A549 (cell line): ENCODE measurements at regions not wholly inside any gene's neighbourhood (a gene's known extent, or its start where the extent isn't known, plus 50 kb on each side); places are given as distances from the start of the nearest gene placed in this dataset.

Experiments
- ATAC-seq, 2 experiments: fragments of 200-7000 bp in 1 of 2; fragments of >200 bp in 1 of 2; cut with Nextera tagmentation in 1 of 2; cut with Tn5 transposase in 1 of 2; 3 replicates each; pipeline versions ENCODE4 v1.8.0 to v1.9.1; 2018 to 2020; ENCODE audit warnings: mild to moderate bottlenecking in 1 of 2, moderate library complexity in 1 of 2
- CTCF ChIA-PET: fragments of 300-600 bp; sonication (Branson Sonifier 250); formaldehyde crosslinking; extraction: SDS; loops from one replicate; lab custom pipeline; 2021; ENCODE audit warnings: antibody characterized with exemption, inconsistent platforms; lab: Yijun Ruan, JAX
- POLR2A ChIA-PET: fragments of 350-600 bp; formaldehyde crosslinking; extraction: SDS; loops from one replicate; lab custom pipeline; 2021; ENCODE audit warnings: antibody characterized with exemption, inconsistent platforms; lab: Yijun Ruan, JAX
- DNase-seq, 2 experiments: peaks; one replicate each; pipeline versions ENCODE4 v3.0.0 to v3.0.0-alpha.2; 2011 to 2016; ENCODE audit warnings: low read depth in 1 of 2, low spot score in 1 of 2
- FAIRE-seq: peaks from 2 replicates; lab custom pipeline; 2011; peaks lifted over from hg19 to GRCh38; lab: Jason Lieb, UNC
- H3K27ac ChIP-seq, 2 experiments: fragments of >200 bp; sonication (Bioruptor Twin); formaldehyde crosslinking; 3 replicates each; pipeline ENCODE4 v1.5.1; 2016 to 2017
- H3K4me1 ChIP-seq: fragments of >200 bp; sonication (Bioruptor Twin); formaldehyde crosslinking; 3 replicates; pipeline ENCODE4 v1.6.1; 2016
- H3K4me2 ChIP-seq: fragments of >200 bp; sonication (Bioruptor Twin); formaldehyde crosslinking; 3 replicates; pipeline ENCODE4 v1.6.1; 2016
- H3K4me3 ChIP-seq: fragments of >200 bp; sonication (Bioruptor Twin); formaldehyde crosslinking; 3 replicates; pipeline ENCODE4 v1.5.1; 2016
- H3K9me3 ChIP-seq: fragments of >200 bp; sonication (Bioruptor Twin); formaldehyde crosslinking; 3 replicates; pipeline ENCODE4 v1.6.1; 2016
- BHLHE40 ChIP-seq: IDR thresholded peaks from 2 replicates; pipeline ENCODE4 v1.6.1; 2012; ENCODE audit warnings: low read depth, low read length, inconsistent platforms
- CBX2 ChIP-seq: fragments of 200-600 bp; sonication (generic); IDR thresholded peaks from 2 replicates; pipeline ENCODE4 v1.6.1; 2016; ENCODE audit warnings: low read depth, mild to moderate bottlenecking, borderline replicate concordance
- CBX8 ChIP-seq: fragments of 200-600 bp; sonication (generic); IDR thresholded peaks from 2 replicates; pipeline ENCODE4 v1.6.1; 2016
- CEBPB ChIP-seq, 2 experiments: fragments of >200 bp in 1 of 2; sonication (Bioruptor Twin) in 1 of 2; formaldehyde crosslinking in 1 of 2; IDR thresholded peaks; 2 replicates each; pipeline ENCODE4 v1.6.1; 2012 to 2016
- EHF ChIP-seq: fragments of 250-450 bp; sonication (Bioruptor Pico); IDR thresholded peaks from 2 replicates; pipeline ENCODE4 v1.5.0; 2020; ENCODE audit warnings: mild to moderate bottlenecking
- EHMT2 ChIP-seq: fragments of 200-600 bp; sonication (generic); IDR thresholded peaks from 2 replicates; pipeline ENCODE4 v1.6.1; 2016; ENCODE audit warnings: antibody characterized with exemption, low read depth, mild to moderate bottlenecking, moderate library complexity
- ESRRA ChIP-seq: fragments of 150-350 bp; IDR thresholded peaks from 2 replicates; pipeline ENCODE4 v1.6.1; 2014; ENCODE audit warnings: mild to moderate bottlenecking, low read length, borderline replicate concordance
- FOSB ChIP-seq: fragments of 250-450 bp; sonication (Bioruptor Pico); IDR thresholded peaks from 2 replicates; pipeline ENCODE4 v1.5.0; 2020; ENCODE audit warnings: mild to moderate bottlenecking, moderate library complexity
- FOSL2 ChIP-seq, 2 experiments: fragments of 450-650 bp in 1 of 2; fragments of >200 bp in 1 of 2; sonication (Bioruptor Twin) in 1 of 2; formaldehyde crosslinking; IDR thresholded peaks; 2 replicates each; pipeline versions ENCODE4 v1.5.0 to v1.6.1; 2016 to 2020; ENCODE audit warnings: mild to moderate bottlenecking in 1 of 2, moderate library complexity in 1 of 2
- HEYL ChIP-seq: fragments of 250-450 bp; sonication (Bioruptor Pico); IDR thresholded peaks from 2 replicates; pipeline ENCODE4 v1.8.0; 2021; ENCODE audit warnings: mild to moderate bottlenecking, moderate library complexity
- HOXB13 ChIP-seq: fragments of 250-450 bp; sonication (Bioruptor Pico); IDR thresholded peaks from 2 replicates; pipeline ENCODE4 v1.5.0; 2020; ENCODE audit warnings: low read depth, mild to moderate bottlenecking, moderate library complexity
- KDM1A ChIP-seq: fragments of 200-600 bp; sonication (generic); IDR thresholded peaks from 2 replicates; pipeline ENCODE4 v1.6.1; 2016; ENCODE audit warnings: low read depth, mild to moderate bottlenecking
- KDM5A ChIP-seq: fragments of 200-600 bp; sonication (generic); IDR thresholded peaks from 2 replicates; pipeline ENCODE4 v1.6.1; 2016; ENCODE audit warnings: antibody characterized with exemption, mild to moderate bottlenecking
- MAFK ChIP-seq: fragments of 450-650 bp; IDR thresholded peaks from 2 replicates; pipeline ENCODE4 v1.6.1; 2014; ENCODE audit not compliant: partially characterized antibody
- POLR2A ChIP-seq: IDR thresholded peaks from 2 replicates; pipeline ENCODE4 v1.6.1; 2012; ENCODE audit warnings: mild to moderate bottlenecking, low read length
- POLR2AphosphoS2 ChIP-seq: conservative IDR thresholded peaks from 2 replicates; pipeline ENCODE4 v1.6.1; 2012; ENCODE audit warnings: low read length, improper control_type of control experiment, inconsistent platforms
- RAD21 ChIP-seq, 2 experiments: fragments of >200 bp in 1 of 2; sonication (Bioruptor Twin) in 1 of 2; formaldehyde crosslinking in 1 of 2; IDR thresholded peaks in 1 of 2; conservative IDR thresholded peaks in 1 of 2; 2 replicates in 1 of 2; 3 replicates in 1 of 2; pipeline ENCODE4 v1.6.1; 2012 to 2018; ENCODE audit warnings: inconsistent platforms in 1 of 2
- RCOR1 ChIP-seq: fragments of 150-350 bp; IDR thresholded peaks from 2 replicates; pipeline ENCODE4 v1.6.1; 2014; ENCODE audit warnings: antibody characterized with exemption, low read length, low read depth
- RFX5 ChIP-seq: fragments of 450-650 bp; IDR thresholded peaks from 2 replicates; pipeline ENCODE4 v1.7.1; 2014; ENCODE audit warnings: antibody characterized with exemption, mild to moderate bottlenecking, moderate library complexity
- RNF2 ChIP-seq: fragments of 200-600 bp; sonication (generic); IDR thresholded peaks from 2 replicates; pipeline ENCODE4 v1.6.1; 2016; ENCODE audit warnings: low read depth, mild to moderate bottlenecking, antibody characterized with exemption, moderate library complexity, borderline replicate concordance
- SREBF2 ChIP-seq: fragments of 450-650 bp; IDR thresholded peaks from 2 replicates; pipeline ENCODE4 v1.6.1; 2014; ENCODE audit warnings: mild to moderate bottlenecking, moderate library complexity
- TFCP2L1 ChIP-seq: fragments of 250-450 bp; sonication (Bioruptor Pico); IDR thresholded peaks from 2 replicates; pipeline ENCODE4 v1.5.0; 2021; ENCODE audit warnings: mild to moderate bottlenecking
- ZNF302 ChIP-seq: fragments of 250-450 bp; sonication (Bioruptor Pico); IDR thresholded peaks from 2 replicates; pipeline ENCODE4 v1.9.0; 2021; ENCODE audit warnings: inconsistent platforms, mild to moderate bottlenecking, moderate library complexity
- ZSCAN20 ChIP-seq: fragments of 250-450 bp; sonication (Bioruptor Pico); IDR thresholded peaks from 2 replicates; pipeline ENCODE4 v1.8.0; 2022; ENCODE audit warnings: mild to moderate bottlenecking, moderate library complexity
- WGBS: methylation state at CpG from one replicate; pipeline ENCODE4 v1.1.6; 2017; ENCODE audit errors: missing lambda C conversion rate; 5-methylcytosine and 5-hydroxymethylcytosine counted together
- TF ChIP-seq, protein P1 (sequence below): fragments of 250-450 bp; sonication (Bioruptor Pico); IDR thresholded peaks from 2 replicates; pipeline ENCODE4 v1.5.0; 2020; ENCODE audit warnings: low read depth, mild to moderate bottlenecking, moderate library complexity
- TF ChIP-seq, protein P2 (sequence below): IDR thresholded peaks from 2 replicates; pipeline ENCODE4 v1.6.1; 2012; ENCODE audit warnings: low read depth, borderline replicate concordance
- TF ChIP-seq, protein P3 (sequence below): fragments of >200 bp; sonication (Bioruptor Twin); formaldehyde crosslinking; IDR thresholded peaks from 2 replicates; pipeline ENCODE4 v1.6.1; 2016
- TF ChIP-seq, protein P4 (sequence below): IDR thresholded peaks from 2 replicates; pipeline ENCODE4 v1.6.1; 2012
- TF ChIP-seq, protein P5 (sequence below): fragments of >200 bp; sonication (Bioruptor Twin); formaldehyde crosslinking; IDR thresholded peaks from 3 replicates; pipeline ENCODE4 v1.5.1; 2016
- TF ChIP-seq, protein P6 (sequence below): fragments of >200 bp; sonication (Bioruptor Twin); formaldehyde crosslinking; IDR thresholded peaks from 3 replicates; pipeline ENCODE4 v1.6.1; 2016

DNA sequence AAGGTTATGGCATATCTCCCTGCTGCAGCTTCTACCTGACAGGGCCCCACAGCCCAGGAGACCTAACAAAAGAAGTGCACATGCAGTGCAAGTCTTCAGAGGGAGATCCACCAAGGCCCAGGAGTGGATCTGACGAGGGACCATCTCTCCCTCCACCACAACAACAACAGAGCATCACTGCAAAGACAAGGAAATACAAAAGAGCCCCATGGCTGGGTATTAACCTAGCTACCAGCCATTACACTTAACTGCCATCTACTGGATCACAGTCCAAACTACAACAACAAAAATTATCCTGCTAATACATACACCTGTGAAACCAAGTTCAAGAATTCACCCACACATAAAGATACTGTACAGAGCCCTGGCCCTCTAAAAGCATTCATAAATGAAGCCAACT lies 280.2 kb upstream of the SLC7A11 start:
- 50% methylated on average over 1 of the region's 1 CpG for whole genome bisulfite sequencing
- Histone ChIP-seq H3K4me1 (no peaks in the 10 kb centered on the region), H3K4me3 (no peak overlapping the region), H3K4me2 (no peak overlapping the region), H3K27ac (no peak overlapping the region), H3K9me3 (no peaks in the 10 kb centered on the region)
- ChIA-PET CTCF (no interaction called here), POLR2A (no interaction called here)
- DNase-seq (peak in 1 of 2 experiments; percentile 10), FAIRE-seq (no peak), ATAC-seq (peak in 1 of 2 experiments; percentile 53; a peak in 2 of 6 replicates)
- TF ChIP-seq FOSB (CRISPR knock-in tag) (no peak), RAD21 (conservative IDR thresholded peaks at IDR 0.05 in 1 of 2, IDR thresholded peaks at IDR 0.05 in 1 of 2) (peak; percentile 28 to 50; a peak in 2 of 5 replicates)

DNA sequence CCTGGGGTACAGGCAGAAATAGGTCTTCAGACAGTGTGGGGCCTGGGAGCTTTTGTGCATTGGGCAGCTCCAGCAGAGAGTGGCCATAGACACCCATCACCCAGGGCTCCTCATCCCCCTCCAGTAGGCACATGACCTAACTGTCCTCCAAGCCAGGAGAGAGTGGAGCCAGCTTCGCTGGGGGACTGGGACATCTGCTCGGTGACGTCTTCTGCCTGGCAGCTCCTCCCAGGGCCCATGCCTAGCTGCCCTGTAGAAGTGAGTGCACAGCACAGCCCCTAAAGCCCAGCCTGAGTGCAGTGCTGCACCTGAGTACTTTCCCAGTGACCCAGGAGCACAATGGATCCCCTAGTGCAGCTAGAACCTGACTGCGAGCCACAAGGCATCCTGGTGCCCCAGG lies 279.7 kb upstream of the SLC7A11 start:
- no CpG with 5 or more reads among the region's 4 CpGs for WGBS
- Histone ChIP-seq H3K4me1 (no peaks in the 10 kb centered on the region), H3K4me3 (no peak overlapping the region), H3K27ac (no peak overlapping the region), H3K9me3 (no peaks in the 10 kb centered on the region), H3K4me2 (no peak overlapping the region)
- no peak for FAIRE-seq
- CTCF ChIA-PET, result no interaction called here
- no peak for ATAC-seq
- DNase-seq, result no peak
- no peak for TF ChIP-seq SREBF2
- TF ChIP-seq ESRRA, result no peak
- no peak for TF ChIP-seq FOSB (CRISPR knock-in tag)
- no peak for TF ChIP-seq KDM1A
- TF ChIP-seq HEYL, result no peak
- no peak for TF ChIP-seq RFX5
- no peak for TF ChIP-seq BHLHE40
- no peak for TF ChIP-seq FOSL2 (IDR thresholded peaks at IDR 0.05)
- no peak for TF ChIP-seq FOSL2 (CRISPR knock-in tag; IDR thresholded peaks at IDR 0.05)
- no peak for TF ChIP-seq KDM5A
- TF ChIP-seq MAFK, result no peak
- no peak for TF ChIP-seq TFCP2L1
- TF ChIP-seq CBX2, result no peak
- TF ChIP-seq HOXB13 (CRISPR knock-in tag), result no peak
- TF ChIP-seq, protein P1, sequence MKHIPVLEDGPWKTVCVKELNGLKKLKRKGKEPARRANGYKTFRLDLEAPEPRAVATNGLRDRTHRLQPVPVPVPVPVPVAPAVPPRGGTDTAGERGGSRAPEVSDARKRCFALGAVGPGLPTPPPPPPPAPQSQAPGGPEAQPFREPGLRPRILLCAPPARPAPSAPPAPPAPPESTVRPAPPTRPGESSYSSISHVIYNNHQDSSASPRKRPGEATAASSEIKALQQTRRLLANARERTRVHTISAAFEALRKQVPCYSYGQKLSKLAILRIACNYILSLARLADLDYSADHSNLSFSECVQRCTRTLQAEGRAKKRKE (CRISPR knock-in tag), result no peak
- TF ChIP-seq EHF (CRISPR knock-in tag), result no peak
- TF ChIP-seq, protein P2, sequence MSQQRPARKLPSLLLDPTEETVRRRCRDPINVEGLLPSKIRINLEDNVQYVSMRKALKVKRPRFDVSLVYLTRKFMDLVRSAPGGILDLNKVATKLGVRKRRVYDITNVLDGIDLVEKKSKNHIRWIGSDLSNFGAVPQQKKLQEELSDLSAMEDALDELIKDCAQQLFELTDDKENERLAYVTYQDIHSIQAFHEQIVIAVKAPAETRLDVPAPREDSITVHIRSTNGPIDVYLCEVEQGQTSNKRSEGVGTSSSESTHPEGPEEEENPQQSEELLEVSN, result no peak
- no peak for TF ChIP-seq ZNF302 (CRISPR knock-in tag)
- TF ChIP-seq, protein P3, sequence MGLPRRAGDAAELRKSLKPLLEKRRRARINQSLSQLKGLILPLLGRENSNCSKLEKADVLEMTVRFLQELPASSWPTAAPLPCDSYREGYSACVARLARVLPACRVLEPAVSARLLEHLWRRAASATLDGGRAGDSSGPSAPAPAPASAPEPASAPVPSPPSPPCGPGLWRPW, result no peak
- no peak for TF ChIP-seq POLR2A
- no peak for TF ChIP-seq POLR2AphosphoS2
- POLR2A ChIA-PET, result interaction anchor here (0.6 kb wide), 1 partner anchor 279 kb away, joined by 3 read pairs; the partner anchor contains the start of gene SLC7A11

DNA sequence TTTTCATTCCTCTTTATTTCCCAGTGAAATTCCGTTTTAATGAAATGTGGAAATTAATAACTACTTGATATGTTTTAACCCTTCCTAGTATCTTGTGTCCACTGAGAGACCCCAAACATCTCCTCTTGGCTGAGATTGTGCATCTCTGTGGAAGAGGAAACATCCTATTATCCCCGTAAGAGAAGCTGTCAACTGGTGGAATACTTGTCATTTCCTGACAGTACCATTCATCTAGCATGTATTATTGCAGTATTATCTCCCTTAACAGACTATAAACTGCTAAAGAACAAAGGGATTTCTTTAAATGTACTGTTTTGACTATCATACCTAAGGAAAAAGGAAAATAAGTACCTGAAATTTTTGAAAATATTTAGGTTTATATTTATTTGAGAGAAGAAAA lies 277.3 kb upstream of the SLC7A11 start:
- ATAC-seq, result no peak
- WGBS, result 39% methylated on average over 2 of the region's 2 CpGs
- FAIRE-seq, result no peak
- POLR2A ChIA-PET, result no interaction called here
- CTCF ChIA-PET, result interaction anchor here (0.7 kb wide), 1 partner anchor 271 kb away, joined by 4 read pairs; no protein-coding TSS in a partner anchor
- DNase-seq, result no peak
- H3K4me2 ChIP-seq, result no peak overlapping the region
- H3K4me1 ChIP-seq, result no peaks in the 10 kb centered on the region
- H3K9me3 ChIP-seq, result no peaks in the 10 kb centered on the region
- H3K27ac ChIP-seq, result no peak overlapping the region
- H3K4me3 ChIP-seq, result no peak overlapping the region
- no peak for TF ChIP-seq ZSCAN20 (CRISPR knock-in tag)
- TF ChIP-seq, protein P4, sequence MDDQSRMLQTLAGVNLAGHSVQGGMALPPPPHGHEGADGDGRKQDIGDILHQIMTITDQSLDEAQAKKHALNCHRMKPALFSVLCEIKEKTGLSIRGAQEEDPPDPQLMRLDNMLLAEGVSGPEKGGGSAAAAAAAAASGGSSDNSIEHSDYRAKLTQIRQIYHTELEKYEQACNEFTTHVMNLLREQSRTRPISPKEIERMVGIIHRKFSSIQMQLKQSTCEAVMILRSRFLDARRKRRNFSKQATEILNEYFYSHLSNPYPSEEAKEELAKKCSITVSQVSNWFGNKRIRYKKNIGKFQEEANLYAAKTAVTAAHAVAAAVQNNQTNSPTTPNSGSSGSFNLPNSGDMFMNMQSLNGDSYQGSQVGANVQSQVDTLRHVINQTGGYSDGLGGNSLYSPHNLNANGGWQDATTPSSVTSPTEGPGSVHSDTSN, result no peak
- TF ChIP-seq, protein P5, sequence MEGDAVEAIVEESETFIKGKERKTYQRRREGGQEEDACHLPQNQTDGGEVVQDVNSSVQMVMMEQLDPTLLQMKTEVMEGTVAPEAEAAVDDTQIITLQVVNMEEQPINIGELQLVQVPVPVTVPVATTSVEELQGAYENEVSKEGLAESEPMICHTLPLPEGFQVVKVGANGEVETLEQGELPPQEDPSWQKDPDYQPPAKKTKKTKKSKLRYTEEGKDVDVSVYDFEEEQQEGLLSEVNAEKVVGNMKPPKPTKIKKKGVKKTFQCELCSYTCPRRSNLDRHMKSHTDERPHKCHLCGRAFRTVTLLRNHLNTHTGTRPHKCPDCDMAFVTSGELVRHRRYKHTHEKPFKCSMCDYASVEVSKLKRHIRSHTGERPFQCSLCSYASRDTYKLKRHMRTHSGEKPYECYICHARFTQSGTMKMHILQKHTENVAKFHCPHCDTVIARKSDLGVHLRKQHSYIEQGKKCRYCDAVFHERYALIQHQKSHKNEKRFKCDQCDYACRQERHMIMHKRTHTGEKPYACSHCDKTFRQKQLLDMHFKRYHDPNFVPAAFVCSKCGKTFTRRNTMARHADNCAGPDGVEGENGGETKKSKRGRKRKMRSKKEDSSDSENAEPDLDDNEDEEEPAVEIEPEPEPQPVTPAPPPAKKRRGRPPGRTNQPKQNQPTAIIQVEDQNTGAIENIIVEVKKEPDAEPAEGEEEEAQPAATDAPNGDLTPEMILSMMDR, result no peak
- TF ChIP-seq RNF2, result no peak
- no peak for TF ChIP-seq CBX8
- TF ChIP-seq EHMT2, result no peak
- no peak for TF ChIP-seq CEBPB (IDR thresholded peaks at IDR 0.05)
- TF ChIP-seq, protein P1 (CRISPR knock-in tag), result no peak
- no peak for TF ChIP-seq CBX2
- no peak for TF ChIP-seq RAD21 (conservative IDR thresholded peaks at IDR 0.05 in 1 of 2, IDR thresholded peaks at IDR 0.05 in 1 of 2)
- no peak for TF ChIP-seq RCOR1
- TF ChIP-seq, protein P6, sequence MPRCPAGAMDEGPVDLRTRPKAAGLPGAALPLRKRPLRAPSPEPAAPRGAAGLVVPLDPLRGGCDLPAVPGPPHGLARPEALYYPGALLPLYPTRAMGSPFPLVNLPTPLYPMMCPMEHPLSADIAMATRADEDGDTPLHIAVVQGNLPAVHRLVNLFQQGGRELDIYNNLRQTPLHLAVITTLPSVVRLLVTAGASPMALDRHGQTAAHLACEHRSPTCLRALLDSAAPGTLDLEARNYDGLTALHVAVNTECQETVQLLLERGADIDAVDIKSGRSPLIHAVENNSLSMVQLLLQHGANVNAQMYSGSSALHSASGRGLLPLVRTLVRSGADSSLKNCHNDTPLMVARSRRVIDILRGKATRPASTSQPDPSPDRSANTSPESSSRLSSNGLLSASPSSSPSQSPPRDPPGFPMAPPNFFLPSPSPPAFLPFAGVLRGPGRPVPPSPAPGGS, result no peak
